ENCODE measurements at regions not wholly inside any gene's neighbourhood (a gene's known extent, or its start where the extent isn't known, plus 50 kb on each side); places are given as distances from the start of the nearest gene placed in this dataset.

DNA sequence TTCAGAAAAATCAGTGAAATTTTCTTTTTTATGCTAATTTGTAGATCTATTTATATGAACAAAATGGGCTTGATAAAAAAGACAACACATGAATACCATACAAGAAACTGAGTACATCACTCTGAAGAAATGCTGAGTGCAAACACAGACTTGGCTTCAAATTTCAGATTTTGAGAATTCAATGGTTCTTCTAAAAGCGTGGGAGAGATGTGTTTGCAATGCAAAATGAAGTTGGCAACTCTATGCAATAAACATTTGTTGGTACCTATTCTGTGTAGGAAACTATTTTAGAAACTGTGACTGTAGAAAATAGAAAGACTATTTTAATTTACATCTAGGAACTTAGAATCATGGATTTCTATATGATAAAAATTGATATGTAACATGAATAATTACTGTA is 1834.1 kb upstream of the CELF4 start:
- Mint-ChIP-seq H3K4me3 (no peak overlapping the region), H3K27me3 (no peaks in the 10 kb centered on the region), H3K9me3 (peaks cover 4 to 9% (median 5%) of the 10 kb centered on the region in 3 donors), H3K4me1 (no peaks in the 10 kb centered on the region), H3K27ac (no peak overlapping the region), H3K36me3 (no peaks in the 10 kb centered on the region)
- WGBS (ENCODE audit: insufficient coverage), result no CpG with 5 or more reads among the region's 1 CpG
- ATAC-seq (replicated peaks in 1 of 4), result no peak
- H3K9me3 ChIP-seq, result no peaks in the 10 kb centered on the region
- no peak overlapping the region for H3K4me3 ChIP-seq (ENCODE audit: control insufficient read depth in 1 of 2, extremely low read depth in 1 of 2, low read length in 1 of 2)
- CTCF ChIA-PET, result no interaction called here
- no peaks in the 10 kb centered on the region for H3K4me1 ChIP-seq (ENCODE audit: control insufficient read depth in 1 of 2, extremely low read depth in 1 of 2, insufficient read depth in 2 of 2, low read length in 2 of 2)
- no peak overlapping the region for H3K27ac ChIP-seq (ENCODE audit: low read length)
- H3K27me3 ChIP-seq (replicated peaks in 1 of 2; ENCODE audit: control insufficient read depth in 2 of 2, extremely low read depth in 1 of 2, insufficient read depth in 2 of 2, low read length in 1 of 2), result no peaks in the 10 kb centered on the region
- DNase-seq, result no peak
- H3K36me3 ChIP-seq (ENCODE audit: control insufficient read depth in 2 of 2, extremely low read depth in 1 of 2, insufficient read depth in 1 of 2, low read length in 1 of 2), result no peaks in the 10 kb centered on the region
- POLR2A ChIA-PET, result no interaction called here

DNA sequence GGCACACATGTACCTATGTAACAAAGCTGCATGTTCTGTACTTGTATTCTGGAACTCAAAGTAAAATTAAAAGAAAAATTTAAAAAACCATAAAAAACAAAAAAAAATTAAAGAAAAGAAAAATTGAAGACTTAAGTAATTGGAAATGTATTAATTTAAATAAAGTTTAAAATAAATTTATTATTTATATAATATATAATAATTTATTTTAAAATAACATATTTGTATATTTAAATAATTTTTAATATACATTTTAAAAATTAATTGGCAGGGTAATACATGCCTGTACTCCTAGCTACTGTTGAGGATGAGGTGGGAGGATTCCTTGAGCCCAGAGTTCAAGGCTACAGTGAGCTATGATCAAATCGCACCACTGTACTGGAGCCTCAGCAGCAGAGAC is 1830.6 kb upstream of the CELF4 start:
- Mint-ChIP-seq H3K4me1 (no peaks in the 10 kb centered on the region), H3K4me3 (no peak overlapping the region), H3K36me3 (no peaks in the 10 kb centered on the region), H3K9me3 (peaks cover 25 to 32% (median 29%) of the 10 kb centered on the region in 3 donors), H3K27ac (no peak overlapping the region), H3K27me3 (no peaks in the 10 kb centered on the region)
- ATAC-seq (replicated peaks in 1 of 4) (no peak), DNase-seq (no peak)
- no peak overlapping the region for H3K4me3 ChIP-seq (ENCODE audit: control insufficient read depth in 1 of 2, extremely low read depth in 1 of 2, low read length in 1 of 2)
- H3K9me3 ChIP-seq, result no peaks in the 10 kb centered on the region
- ChIA-PET CTCF (no interaction called here), POLR2A (interaction anchor here in 1 of 2 donors (0.7 kb wide), 1 partner anchor 331 kb away, joined by 4 read pairs; no protein-coding TSS in a partner anchor)
- no peaks in the 10 kb centered on the region for H3K36me3 ChIP-seq (ENCODE audit: control insufficient read depth in 2 of 2, extremely low read depth in 1 of 2, insufficient read depth in 1 of 2, low read length in 1 of 2)
- no CpG with 5 or more reads among the region's 1 CpG for WGBS (ENCODE audit: insufficient coverage)
- H3K27ac ChIP-seq (ENCODE audit: low read length), result no peak overlapping the region
- no peaks in the 10 kb centered on the region for H3K27me3 ChIP-seq (replicated peaks in 1 of 2; ENCODE audit: control insufficient read depth in 2 of 2, extremely low read depth in 1 of 2, insufficient read depth in 2 of 2, low read length in 1 of 2)
- H3K4me1 ChIP-seq (ENCODE audit: control insufficient read depth in 1 of 2, extremely low read depth in 1 of 2, insufficient read depth in 2 of 2, low read length in 2 of 2), result no peaks in the 10 kb centered on the region

DNA sequence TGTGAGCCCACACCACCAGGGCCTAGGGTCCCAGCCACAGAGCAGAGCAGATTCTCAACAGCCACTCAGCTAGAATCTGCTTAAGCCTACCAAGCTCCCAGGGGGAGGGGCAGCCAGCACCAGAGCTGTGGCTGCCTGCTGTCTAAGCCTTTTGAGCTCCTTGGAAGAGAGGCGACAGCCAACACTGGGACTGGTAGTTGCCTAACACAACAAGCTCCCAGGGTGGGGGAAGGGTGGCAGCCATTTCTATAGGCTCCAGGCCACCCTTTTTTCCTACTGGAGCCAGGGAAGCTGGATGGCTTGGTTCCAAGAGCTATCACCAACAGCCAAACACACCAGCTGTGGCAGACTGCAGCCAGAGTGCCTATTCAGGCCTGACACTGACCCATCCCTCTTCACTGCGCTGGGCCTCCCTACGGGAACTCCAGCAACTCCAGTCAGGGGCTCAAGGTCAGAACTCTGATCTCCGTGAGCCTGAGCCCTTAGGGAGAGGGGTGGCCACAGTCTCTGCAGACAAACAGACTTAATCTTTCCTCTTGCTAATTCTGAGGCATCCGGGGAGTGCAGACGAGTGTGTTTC is 1824.3 kb upstream of the CELF4 start:
- H3K27me3 ChIP-seq (replicated peaks in 1 of 2; ENCODE audit: control insufficient read depth in 2 of 2, extremely low read depth in 1 of 2, insufficient read depth in 2 of 2, low read length in 1 of 2), result no peaks in the 10 kb centered on the region
- ChIA-PET CTCF (no interaction called here), POLR2A (no interaction called here)
- H3K4me1 ChIP-seq (ENCODE audit: control insufficient read depth in 1 of 2, extremely low read depth in 1 of 2, insufficient read depth in 2 of 2, low read length in 2 of 2), result no peaks in the 10 kb centered on the region
- no peaks in the 10 kb centered on the region for H3K36me3 ChIP-seq (ENCODE audit: control insufficient read depth in 2 of 2, extremely low read depth in 1 of 2, insufficient read depth in 1 of 2, low read length in 1 of 2)
- H3K36me3 Mint-ChIP-seq, result no peaks in the 10 kb centered on the region
- H3K4me3 ChIP-seq (ENCODE audit: control insufficient read depth in 1 of 2, extremely low read depth in 1 of 2, low read length in 1 of 2), result no peak overlapping the region
- H3K27me3 Mint-ChIP-seq, result no peaks in the 10 kb centered on the region
- peaks cover 31 to 38% (median 32%) of the 10 kb centered on the region in 3 donors for H3K9me3 Mint-ChIP-seq
- ATAC-seq (replicated peaks in 1 of 4) (no peak), DNase-seq (no peak)
- no peak overlapping the region for H3K27ac ChIP-seq (ENCODE audit: low read length)
- WGBS (ENCODE audit: insufficient coverage), result 75% methylated on average over 5 of the region's 6 CpGs
- no peaks in the 10 kb centered on the region for H3K4me1 Mint-ChIP-seq
- H3K9me3 ChIP-seq, result no peaks in the 10 kb centered on the region
- H3K4me3 Mint-ChIP-seq, result no peak overlapping the region
- H3K27ac Mint-ChIP-seq, result no peak overlapping the region

DNA sequence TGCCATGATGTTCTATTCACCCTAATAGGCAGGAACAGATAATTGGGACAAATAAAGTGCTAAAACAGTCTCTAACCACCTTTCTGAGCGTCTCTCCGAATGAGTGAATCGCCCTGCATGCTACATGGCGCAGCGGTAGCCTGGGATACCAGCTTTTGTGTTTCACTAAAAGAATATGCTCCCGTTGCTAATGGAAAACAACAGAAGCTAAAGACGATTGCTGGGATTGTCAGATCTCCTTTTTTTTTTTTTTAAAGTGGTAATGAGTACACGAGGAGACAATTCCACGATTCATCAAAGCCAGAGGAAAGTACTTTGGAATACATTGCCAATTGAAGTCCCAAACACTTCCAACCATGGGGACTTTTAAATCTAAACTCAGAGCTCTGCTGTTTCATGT is 1815.3 kb upstream of the CELF4 start:
- Mint-ChIP-seq H3K27ac (no peak overlapping the region), H3K4me3 (no peak overlapping the region), H3K27me3 (no peaks in the 10 kb centered on the region), H3K4me1 (no peaks in the 10 kb centered on the region), H3K36me3 (no peaks in the 10 kb centered on the region), H3K9me3 (peaks cover 0 to 11% (median 2%) of the 10 kb centered on the region in 3 donors)
- H3K4me1 ChIP-seq (ENCODE audit: control insufficient read depth in 1 of 2, extremely low read depth in 1 of 2, insufficient read depth in 2 of 2, low read length in 2 of 2), result no peaks in the 10 kb centered on the region
- no peaks in the 10 kb centered on the region for H3K36me3 ChIP-seq (ENCODE audit: control insufficient read depth in 2 of 2, extremely low read depth in 1 of 2, insufficient read depth in 1 of 2, low read length in 1 of 2)
- H3K9me3 ChIP-seq, result no peaks in the 10 kb centered on the region
- ATAC-seq (replicated peaks in 1 of 4) (no peak), DNase-seq (no peak)
- H3K4me3 ChIP-seq (ENCODE audit: control insufficient read depth in 1 of 2, extremely low read depth in 1 of 2, low read length in 1 of 2), result no peak overlapping the region
- 72% methylated on average over 7 of the region's 9 CpGs for WGBS (ENCODE audit: insufficient coverage)
- no peaks in the 10 kb centered on the region for H3K27me3 ChIP-seq (replicated peaks in 1 of 2; ENCODE audit: control insufficient read depth in 2 of 2, extremely low read depth in 1 of 2, insufficient read depth in 2 of 2, low read length in 1 of 2)
- ChIA-PET CTCF (no interaction called here), POLR2A (interaction anchor here in 1 of 2 donors (0.5 kb wide), 1 partner anchor 81 kb away, joined by 6 read pairs; no protein-coding TSS in a partner anchor)
- no peak overlapping the region for H3K27ac ChIP-seq (ENCODE audit: low read length)

DNA sequence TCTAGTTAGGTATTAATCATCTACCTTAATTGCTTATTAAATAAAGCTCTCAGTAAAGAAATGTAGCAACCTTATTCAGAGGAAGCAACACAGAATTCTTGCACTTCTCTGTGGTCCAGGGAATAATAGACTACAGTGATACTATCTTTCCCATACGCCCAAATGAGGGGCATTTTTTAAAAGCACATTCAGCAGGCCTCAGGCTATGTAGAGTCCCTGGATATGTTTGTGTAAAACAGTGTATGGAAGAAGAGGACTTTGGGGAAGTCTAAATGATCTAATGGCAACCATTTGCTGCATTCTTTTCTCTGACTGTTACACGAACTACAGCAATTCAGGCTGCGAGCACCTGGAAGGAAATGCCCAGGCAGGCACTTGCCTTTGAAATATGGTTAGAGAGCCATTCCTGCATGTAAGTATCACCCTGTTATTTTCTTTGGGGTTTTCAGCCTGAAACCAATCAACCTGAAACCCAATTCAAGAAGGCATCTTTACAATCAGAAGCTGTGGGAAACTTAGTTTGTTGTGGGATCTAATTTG is 1814.7 kb upstream of the CELF4 start:
- Mint-ChIP-seq H3K4me1 (no peaks in the 10 kb centered on the region), H3K36me3 (no peaks in the 10 kb centered on the region), H3K27me3 (no peaks in the 10 kb centered on the region), H3K4me3 (no peak overlapping the region), H3K27ac (no peak overlapping the region), H3K9me3 (peaks cover 0 to 10% (median 2%) of the 10 kb centered on the region in 3 donors)
- CTCF ChIA-PET, result no interaction called here
- DNase-seq (no peak), ATAC-seq (replicated peaks in 1 of 4) (no peak)
- Histone ChIP-seq H3K27ac (ENCODE audit: low read length) (no peak overlapping the region), H3K4me1 (ENCODE audit: control insufficient read depth in 1 of 2, extremely low read depth in 1 of 2, insufficient read depth in 2 of 2, low read length in 2 of 2) (no peaks in the 10 kb centered on the region), H3K27me3 (replicated peaks in 1 of 2; ENCODE audit: control insufficient read depth in 2 of 2, extremely low read depth in 1 of 2, insufficient read depth in 2 of 2, low read length in 1 of 2) (no peaks in the 10 kb centered on the region), H3K9me3 (no peaks in the 10 kb centered on the region), H3K36me3 (ENCODE audit: control insufficient read depth in 2 of 2, extremely low read depth in 1 of 2, insufficient read depth in 1 of 2, low read length in 1 of 2) (no peaks in the 10 kb centered on the region), H3K4me3 (ENCODE audit: control insufficient read depth in 1 of 2, extremely low read depth in 1 of 2, low read length in 1 of 2) (no peak overlapping the region)
- WGBS (ENCODE audit: insufficient coverage), result no CpG with 5 or more reads among the region's 3 CpGs
- POLR2A ChIA-PET, result no interaction called here

DNA sequence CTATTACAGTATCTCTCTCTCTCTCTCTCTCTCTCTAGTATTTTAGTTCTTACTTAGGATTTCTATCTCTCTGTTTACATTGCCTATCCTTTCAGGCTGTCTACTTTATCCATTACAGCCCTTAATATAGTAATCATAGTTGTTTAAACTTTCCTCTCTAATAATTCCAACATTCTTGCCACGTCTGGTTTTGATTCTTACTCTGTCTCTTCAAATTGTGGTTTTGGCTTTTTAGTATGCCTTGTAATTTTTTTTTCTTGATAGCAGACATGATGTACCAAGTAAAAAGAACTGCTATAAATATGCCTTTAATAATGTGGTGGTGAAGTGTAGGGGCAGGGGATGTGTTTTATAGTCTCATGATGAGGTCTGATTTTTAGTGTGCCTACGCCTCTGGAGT is 1809.5 kb upstream of the CELF4 start:
- DNase-seq, result no peak
- Mint-ChIP-seq H3K4me1 (no peaks in the 10 kb centered on the region), H3K9me3 (peaks cover 4 to 25% (median 5%) of the 10 kb centered on the region in 3 donors), H3K36me3 (no peaks in the 10 kb centered on the region), H3K4me3 (no peak overlapping the region), H3K27me3 (no peaks in the 10 kb centered on the region), H3K27ac (no peak overlapping the region)
- H3K27ac ChIP-seq (ENCODE audit: low read length), result no peak overlapping the region
- H3K4me3 ChIP-seq (ENCODE audit: control insufficient read depth in 1 of 2, extremely low read depth in 1 of 2, low read length in 1 of 2), result no peak overlapping the region
- WGBS (ENCODE audit: insufficient coverage), result 75% methylated on average over 1 of the region's 2 CpGs
- ATAC-seq (replicated peaks in 1 of 4), result no peak
- ChIA-PET POLR2A (no interaction called here), CTCF (no interaction called here)
- no peaks in the 10 kb centered on the region for H3K4me1 ChIP-seq (ENCODE audit: control insufficient read depth in 1 of 2, extremely low read depth in 1 of 2, insufficient read depth in 2 of 2, low read length in 2 of 2)
- H3K36me3 ChIP-seq (ENCODE audit: control insufficient read depth in 2 of 2, extremely low read depth in 1 of 2, insufficient read depth in 1 of 2, low read length in 1 of 2), result no peaks in the 10 kb centered on the region
- no peaks in the 10 kb centered on the region for H3K9me3 ChIP-seq
- no peaks in the 10 kb centered on the region for H3K27me3 ChIP-seq (replicated peaks in 1 of 2; ENCODE audit: control insufficient read depth in 2 of 2, extremely low read depth in 1 of 2, insufficient read depth in 2 of 2, low read length in 1 of 2)

DNA sequence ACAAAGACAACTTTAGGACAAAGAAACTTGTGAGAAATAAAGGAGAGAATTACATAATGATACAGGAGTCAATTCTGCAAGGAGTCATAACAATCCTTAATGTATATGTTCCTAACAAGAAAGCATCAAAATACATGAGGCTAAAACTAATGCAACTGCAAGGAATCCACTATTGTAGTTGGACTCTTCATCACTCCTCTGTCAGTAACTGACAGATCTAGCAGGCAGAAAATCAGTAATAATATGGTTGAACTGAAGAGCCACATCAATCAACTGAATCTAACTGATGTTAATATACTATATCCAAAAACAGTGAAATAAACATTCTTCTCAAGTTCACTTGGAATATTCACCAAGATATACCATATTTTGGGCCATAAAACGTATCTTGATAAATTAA is 1806.4 kb upstream of the CELF4 start:
- no peaks in the 10 kb centered on the region for H3K27me3 Mint-ChIP-seq
- peaks cover 4 to 26% (median 9%) of the 10 kb centered on the region in 3 donors for H3K9me3 Mint-ChIP-seq
- ATAC-seq (replicated peaks in 1 of 4), result no peak
- no peak overlapping the region for H3K27ac Mint-ChIP-seq
- Histone ChIP-seq H3K36me3 (ENCODE audit: control insufficient read depth in 2 of 2, extremely low read depth in 1 of 2, insufficient read depth in 1 of 2, low read length in 1 of 2) (no peaks in the 10 kb centered on the region), H3K27ac (ENCODE audit: low read length) (no peak overlapping the region), H3K27me3 (replicated peaks in 1 of 2; ENCODE audit: control insufficient read depth in 2 of 2, extremely low read depth in 1 of 2, insufficient read depth in 2 of 2, low read length in 1 of 2) (no peaks in the 10 kb centered on the region), H3K9me3 (no peaks in the 10 kb centered on the region), H3K4me1 (ENCODE audit: control insufficient read depth in 1 of 2, extremely low read depth in 1 of 2, insufficient read depth in 2 of 2, low read length in 2 of 2) (no peaks in the 10 kb centered on the region), H3K4me3 (ENCODE audit: control insufficient read depth in 1 of 2, extremely low read depth in 1 of 2, low read length in 1 of 2) (no peak overlapping the region)
- H3K4me1 Mint-ChIP-seq, result no peaks in the 10 kb centered on the region
- H3K36me3 Mint-ChIP-seq, result no peaks in the 10 kb centered on the region
- no CpG with 5 or more reads among the region's 1 CpG for WGBS (ENCODE audit: insufficient coverage)
- ChIA-PET POLR2A (no interaction called here), CTCF (no interaction called here)
- no peak overlapping the region for H3K4me3 Mint-ChIP-seq
- DNase-seq, result no peak

Data from T-cell (primary cell).